ENCODE measurements at regions not wholly inside any gene's neighbourhood (a gene's known extent, or its start where the extent isn't known, plus 50 kb on each side); places are given as distances from the start of the nearest gene placed in this dataset.

DNA sequence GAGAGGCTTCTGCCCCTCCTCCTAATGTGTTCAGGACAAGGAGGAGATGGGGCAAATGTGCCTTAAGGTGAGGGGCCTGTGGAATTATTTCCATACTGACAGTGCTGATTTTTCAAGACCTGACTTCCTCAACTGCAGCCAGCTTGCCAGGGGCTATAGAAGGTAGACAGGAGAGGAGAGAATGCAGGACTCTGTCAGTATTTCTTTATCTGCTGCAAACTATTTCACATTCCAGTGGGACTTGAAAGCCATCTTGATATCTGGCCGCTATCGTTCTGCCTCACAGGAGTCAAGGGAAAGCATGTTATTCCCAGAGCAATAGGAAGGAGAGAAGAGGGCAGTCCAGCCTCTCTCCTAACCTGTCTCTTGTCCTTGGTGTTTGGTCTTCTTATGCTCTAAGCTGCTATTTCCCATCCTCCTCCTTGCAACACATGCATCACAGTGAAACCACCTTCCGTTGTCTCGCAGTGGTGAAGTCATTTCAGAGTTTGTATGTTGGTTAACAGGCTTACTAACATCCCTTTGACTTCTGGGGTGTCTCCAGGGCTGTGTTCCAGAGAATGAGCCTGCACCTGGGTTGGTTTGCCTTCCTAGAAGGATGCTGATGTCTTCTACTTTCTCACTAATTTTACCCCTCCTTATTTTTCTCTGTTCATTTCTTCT lies 95.1 kb upstream of the MRPS22 start:
- Mint-ChIP-seq H3K27me3 (ENCODE audit: insufficient read depth) (peaks cover 14% of the 10 kb centered on the region), H3K4me3 (no peak overlapping the region)

DNA sequence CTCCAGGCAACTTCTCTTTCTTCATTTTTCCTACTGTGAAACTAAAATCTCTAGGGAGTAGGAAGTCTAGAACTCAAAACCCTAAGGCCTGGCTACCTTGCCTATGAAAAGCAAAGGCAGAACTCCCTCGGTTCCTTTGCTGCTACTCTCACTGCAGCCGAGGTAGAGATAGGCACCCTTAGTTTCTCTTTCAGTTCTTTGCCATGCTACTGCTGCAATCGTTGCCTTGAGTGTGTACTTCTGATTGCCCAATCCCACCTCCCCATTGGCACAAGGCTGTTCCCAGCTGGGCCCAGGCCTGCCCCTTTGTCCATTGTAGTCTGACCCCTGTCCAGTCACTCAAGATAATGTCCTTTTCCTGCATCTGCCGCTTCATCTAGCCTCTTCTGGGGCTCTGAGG lies 92.3 kb upstream of the MRPS22 start:
- DNase-seq, result no peak
- no peaks in the 10 kb centered on the region for H3K36me3 Mint-ChIP-seq (ENCODE audit: low read depth)
- H3K9ac ChIP-seq (ENCODE audit: extremely low read depth, low read length, poor library complexity, severe bottlenecking), result no peak overlapping the region
- H3K27ac ChIP-seq (ENCODE audit: low read depth, low read length), result no peak overlapping the region
- H3K4me1 Mint-ChIP-seq, result no peaks in the 10 kb centered on the region
- H3K27me3 Mint-ChIP-seq (ENCODE audit: insufficient read depth), result peaks cover 14% of the 10 kb centered on the region
- TF ChIP-seq, protein P1, sequence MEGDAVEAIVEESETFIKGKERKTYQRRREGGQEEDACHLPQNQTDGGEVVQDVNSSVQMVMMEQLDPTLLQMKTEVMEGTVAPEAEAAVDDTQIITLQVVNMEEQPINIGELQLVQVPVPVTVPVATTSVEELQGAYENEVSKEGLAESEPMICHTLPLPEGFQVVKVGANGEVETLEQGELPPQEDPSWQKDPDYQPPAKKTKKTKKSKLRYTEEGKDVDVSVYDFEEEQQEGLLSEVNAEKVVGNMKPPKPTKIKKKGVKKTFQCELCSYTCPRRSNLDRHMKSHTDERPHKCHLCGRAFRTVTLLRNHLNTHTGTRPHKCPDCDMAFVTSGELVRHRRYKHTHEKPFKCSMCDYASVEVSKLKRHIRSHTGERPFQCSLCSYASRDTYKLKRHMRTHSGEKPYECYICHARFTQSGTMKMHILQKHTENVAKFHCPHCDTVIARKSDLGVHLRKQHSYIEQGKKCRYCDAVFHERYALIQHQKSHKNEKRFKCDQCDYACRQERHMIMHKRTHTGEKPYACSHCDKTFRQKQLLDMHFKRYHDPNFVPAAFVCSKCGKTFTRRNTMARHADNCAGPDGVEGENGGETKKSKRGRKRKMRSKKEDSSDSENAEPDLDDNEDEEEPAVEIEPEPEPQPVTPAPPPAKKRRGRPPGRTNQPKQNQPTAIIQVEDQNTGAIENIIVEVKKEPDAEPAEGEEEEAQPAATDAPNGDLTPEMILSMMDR (conservative IDR thresholded peaks at IDR 0.05), result no peak
- H3K27me3 ChIP-seq (ENCODE audit: control insufficient read depth, insufficient read depth, low read length, poor library complexity, severe bottlenecking), result no peaks in the 10 kb centered on the region
- no peak overlapping the region for H3K4me3 ChIP-seq (ENCODE audit: low read length)
- no peaks in the 10 kb centered on the region for H3K9me3 ChIP-seq (ENCODE audit: control insufficient read depth, low read length)
- H3K9me3 Mint-ChIP-seq, result peaks cover 3% of the 10 kb centered on the region
- H3K4me3 Mint-ChIP-seq, result no peak overlapping the region
- H3K27ac Mint-ChIP-seq, result no peak overlapping the region
- H3K4me1 ChIP-seq (ENCODE audit: control insufficient read depth, insufficient read depth, low read length), result no peaks in the 10 kb centered on the region
- H3K36me3 ChIP-seq (ENCODE audit: control insufficient read depth, insufficient read depth, low read length), result no peaks in the 10 kb centered on the region
- WGBS, 2 experiments (ENCODE audit: insufficient coverage in 1 of 2, insufficient read length in 1 of 2), result 86 to 93% methylated on average over 3 to 4 of the region's 4 CpGs

More for the DNA sequence above, 95.1 kb upstream of the MRPS22 start:
- peaks cover 9% of the 10 kb centered on the region for H3K27me3 ChIP-seq (ENCODE audit: control insufficient read depth, insufficient read depth, low read length, poor library complexity, severe bottlenecking)
- H3K4me3 ChIP-seq (ENCODE audit: low read length), result no peak overlapping the region
- peaks cover 3% of the 10 kb centered on the region for H3K9me3 Mint-ChIP-seq
- H3K9ac ChIP-seq (ENCODE audit: extremely low read depth, low read length, poor library complexity, severe bottlenecking), result no peak overlapping the region
- DNase-seq, result no peak
- H3K9me3 ChIP-seq (ENCODE audit: control insufficient read depth, low read length), result no peaks in the 10 kb centered on the region
- H3K27ac Mint-ChIP-seq, result no peak overlapping the region
- 89 to 92% methylated on average over 2 to 4 of the region's 4 CpGs for WGBS, 2 experiments (ENCODE audit: insufficient coverage in 1 of 2, insufficient read length in 1 of 2)
- H3K4me1 Mint-ChIP-seq, result no peaks in the 10 kb centered on the region
- H3K27ac ChIP-seq (ENCODE audit: low read depth, low read length), result no peak overlapping the region
- TF ChIP-seq, protein P1 (conservative IDR thresholded peaks at IDR 0.05), result no peak
- no peaks in the 10 kb centered on the region for H3K36me3 ChIP-seq (ENCODE audit: control insufficient read depth, insufficient read depth, low read length)
- H3K4me1 ChIP-seq (ENCODE audit: control insufficient read depth, insufficient read depth, low read length), result no peaks in the 10 kb centered on the region
- no peaks in the 10 kb centered on the region for H3K36me3 Mint-ChIP-seq (ENCODE audit: low read depth)

DNA sequence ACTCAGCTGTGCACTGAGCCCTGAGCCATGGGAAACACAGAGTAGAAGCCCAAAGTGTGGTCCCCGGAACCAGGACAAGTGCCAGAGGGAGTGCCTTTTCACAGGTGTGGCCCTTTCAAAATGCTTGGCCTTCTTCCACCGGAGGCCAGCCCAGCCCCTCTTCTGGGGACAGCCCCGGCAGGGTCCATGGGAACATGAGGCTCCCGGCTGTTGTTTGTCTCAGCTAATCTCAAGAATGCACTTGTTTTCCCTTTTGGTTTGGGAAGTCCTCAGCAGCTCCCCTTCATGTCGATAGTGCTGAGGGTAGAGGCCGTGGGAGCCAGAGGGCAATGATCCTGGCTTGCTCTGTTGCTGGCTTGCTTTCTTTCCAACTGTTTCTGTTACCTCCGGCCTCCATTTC lies 91.1 kb upstream of the MRPS22 start:
- H3K36me3 Mint-ChIP-seq (ENCODE audit: low read depth), result no peaks in the 10 kb centered on the region
- TF ChIP-seq, protein P1 (conservative IDR thresholded peaks at IDR 0.05), result no peak
- no peaks in the 10 kb centered on the region for H3K4me1 Mint-ChIP-seq
- H3K4me3 Mint-ChIP-seq, result no peak overlapping the region
- Histone ChIP-seq H3K4me3 (ENCODE audit: low read length) (no peak overlapping the region), H3K27ac (ENCODE audit: low read depth, low read length) (no peak overlapping the region), H3K9me3 (ENCODE audit: control insufficient read depth, low read length) (no peaks in the 10 kb centered on the region), H3K27me3 (ENCODE audit: control insufficient read depth, insufficient read depth, low read length, poor library complexity, severe bottlenecking) (no peaks in the 10 kb centered on the region), H3K9ac (ENCODE audit: extremely low read depth, low read length, poor library complexity, severe bottlenecking) (no peak overlapping the region), H3K36me3 (ENCODE audit: control insufficient read depth, insufficient read depth, low read length) (no peaks in the 10 kb centered on the region), H3K4me1 (ENCODE audit: control insufficient read depth, insufficient read depth, low read length) (no peaks in the 10 kb centered on the region)
- DNase-seq, result no peak
- H3K27ac Mint-ChIP-seq, result no peak overlapping the region
- H3K9me3 Mint-ChIP-seq, result peaks cover 3% of the 10 kb centered on the region
- peaks cover 13% of the 10 kb centered on the region for H3K27me3 Mint-ChIP-seq (ENCODE audit: insufficient read depth)
- 86 to 100% methylated on average over 3 to 7 of the region's 7 CpGs for WGBS, 2 experiments (ENCODE audit: insufficient coverage in 1 of 2, insufficient read length in 1 of 2)
